OCI-LY7 (cell line): ENCODE measurements at regions not wholly inside any gene's neighbourhood (a gene's known extent, or its start where the extent isn't known, plus 50 kb on each side); places are given as distances from the start of the nearest gene placed in this dataset.

Source experiments
- CTCF ChIP-seq: fragments of 200-600 bp; sonication (generic); conservative IDR thresholded peaks from 2 replicates; pipeline ENCODE4 v1.5.1; 2014; ENCODE audit warnings: mild to moderate bottlenecking, antibody characterized with exemption, low read length, moderate library complexity, mixed read lengths
- EZH2phosphoT487 ChIP-seq: fragments of 200-600 bp; sonication (generic); IDR thresholded peaks from 2 replicates; pipeline ENCODE4 v1.6.1; 2018; ENCODE audit warnings: low read depth, borderline replicate concordance, mild to moderate bottlenecking, mixed run types, antibody characterized with exemption, low read length, moderate library complexity, mixed read lengths

GRCh38 chr2:183371545-183371944, 247.3 kb downstream of the NUP35 start:
- TF ChIP-seq CTCF = no peak
- TF ChIP-seq EZH2phosphoT487 = no peak
